Vagina (tissue), 2 donors: ENCODE measurements at regions not wholly inside any gene's neighbourhood (a gene's known extent, or its start where the extent isn't known, plus 50 kb on each side); places are given as distances from the start of the nearest gene placed in this dataset.
"Not testable (repeated sequence)": the region's sequence is repeated elsewhere in the genome, so short reads cannot be mapped to it uniquely, and the experiment has no call there.

Experiments used
- POLR2A ChIP-seq, 2 donors: fragments of 450-650 bp; IDR thresholded peaks; one replicate each; pipeline ENCODE4 v1.6.1; 2017; ENCODE audit warnings: antibody characterized with exemption in 2 of 2, mild to moderate bottlenecking in 2 of 2, moderate library complexity in 2 of 2
- TF ChIP-seq, protein P1 (sequence below), 3 experiments: fragments of 450-650 bp in 2 of 3; fragments of 200-600 bp in 1 of 3; sonication (generic) in 1 of 3; IDR thresholded peaks; one replicate each; pipeline ENCODE4 v1.5.1; 2017 to 2019; ENCODE audit warnings: antibody characterized with exemption in 3 of 3, mild to moderate bottlenecking in 2 of 3, moderate library complexity in 2 of 3

DNA sequence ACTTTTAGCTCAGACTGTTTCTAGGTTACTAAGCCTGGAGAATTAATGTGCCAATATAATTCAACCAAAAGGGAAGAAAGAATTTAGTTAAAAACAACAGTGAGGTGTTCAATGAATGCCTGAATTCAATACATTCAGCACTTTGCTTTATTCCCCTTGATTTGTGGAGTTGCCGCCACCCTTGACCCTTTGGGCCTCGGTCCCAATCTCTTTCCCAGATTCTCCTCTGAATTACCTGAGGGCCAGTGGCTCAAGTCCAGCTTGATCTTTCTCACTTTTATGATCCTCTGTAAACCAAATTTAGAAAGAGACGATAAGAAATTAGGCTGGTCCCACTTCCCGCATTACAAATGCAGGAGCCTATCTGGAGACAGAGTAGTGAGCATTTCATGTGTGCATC is 98.7 kb downstream of the NBPF8 start:
- TF ChIP-seq, protein P1, sequence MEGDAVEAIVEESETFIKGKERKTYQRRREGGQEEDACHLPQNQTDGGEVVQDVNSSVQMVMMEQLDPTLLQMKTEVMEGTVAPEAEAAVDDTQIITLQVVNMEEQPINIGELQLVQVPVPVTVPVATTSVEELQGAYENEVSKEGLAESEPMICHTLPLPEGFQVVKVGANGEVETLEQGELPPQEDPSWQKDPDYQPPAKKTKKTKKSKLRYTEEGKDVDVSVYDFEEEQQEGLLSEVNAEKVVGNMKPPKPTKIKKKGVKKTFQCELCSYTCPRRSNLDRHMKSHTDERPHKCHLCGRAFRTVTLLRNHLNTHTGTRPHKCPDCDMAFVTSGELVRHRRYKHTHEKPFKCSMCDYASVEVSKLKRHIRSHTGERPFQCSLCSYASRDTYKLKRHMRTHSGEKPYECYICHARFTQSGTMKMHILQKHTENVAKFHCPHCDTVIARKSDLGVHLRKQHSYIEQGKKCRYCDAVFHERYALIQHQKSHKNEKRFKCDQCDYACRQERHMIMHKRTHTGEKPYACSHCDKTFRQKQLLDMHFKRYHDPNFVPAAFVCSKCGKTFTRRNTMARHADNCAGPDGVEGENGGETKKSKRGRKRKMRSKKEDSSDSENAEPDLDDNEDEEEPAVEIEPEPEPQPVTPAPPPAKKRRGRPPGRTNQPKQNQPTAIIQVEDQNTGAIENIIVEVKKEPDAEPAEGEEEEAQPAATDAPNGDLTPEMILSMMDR (IDR thresholded peaks at IDR 0.05), result not testable (repeated sequence)
- TF ChIP-seq POLR2A (IDR thresholded peaks at IDR 0.05), result not testable (repeated sequence)
